IPS-NIHi7 (cell line): ENCODE measurements at regions not wholly inside any gene's neighbourhood (a gene's known extent, or its start where the extent isn't known, plus 50 kb on each side); places are given as distances from the start of the nearest gene placed in this dataset.
"Not testable (repeated sequence)": the region's sequence is repeated elsewhere in the genome, so short reads cannot be mapped to it uniquely, and the experiment has no call there.

Experiments
- DNase-seq: peaks from one replicate; pipeline ENCODE4 v3.0.0; 2012; ENCODE audit warnings: mixed read lengths; ENCODE audit errors: extremely low spot score

- no peak for DNase-seq
Measured at GRCh38 chr4:171532968-171533367, 280.2 kb upstream of the GALNTL6 start.

GRCh38 chr4:171524903-171525302, 288.3 kb upstream of the GALNTL6 start:
- DNase-seq = no peak

GRCh38 chr4:171521726-171522125, 291.5 kb upstream of the GALNTL6 start:
- no peak for DNase-seq

GRCh38 chr4:171519457-171519856, 293.7 kb upstream of the GALNTL6 start:
- no peak for DNase-seq

GRCh38 chr4:171517883-171518282, 295.3 kb upstream of the GALNTL6 start:
- DNase-seq = no peak

- DNase-seq = no peak
Measured at GRCh38 chr4:171516694-171517093, 296.5 kb upstream of the GALNTL6 start.

- DNase-seq = no peak
Measured at GRCh38 chr4:171484681-171485080, 328.5 kb upstream of the GALNTL6 start.

GRCh38 chr4:171478181-171478580, 335.0 kb upstream of the GALNTL6 start:
- DNase-seq = no peak

GRCh38 chr4:171475111-171475510, 338.1 kb upstream of the GALNTL6 start:
- DNase-seq = not testable (repeated sequence)

GRCh38 chr4:171473155-171473554, 340.0 kb upstream of the GALNTL6 start:
- DNase-seq = no peak

- no peak for DNase-seq
Measured at GRCh38 chr4:171472230-171472629, 341.0 kb upstream of the GALNTL6 start.

GRCh38 chr4:171464499-171464898, 348.7 kb upstream of the GALNTL6 start:
- no peak for DNase-seq

- no peak for DNase-seq
Measured at GRCh38 chr4:171461191-171461590, 352.0 kb upstream of the GALNTL6 start.

- no peak for DNase-seq
Measured at GRCh38 chr4:171448919-171449481, 364.2 kb upstream of the GALNTL6 start.

GRCh38 chr4:171448358-171448757, 364.8 kb upstream of the GALNTL6 start:
- DNase-seq = no peak

GRCh38 chr4:171441300-171441941, 371.8 kb upstream of the GALNTL6 start:
- no peak for DNase-seq

- DNase-seq = no peak
Measured at GRCh38 chr4:171433674-171434073, 379.5 kb upstream of the GALNTL6 start.

- no peak for DNase-seq
Measured at GRCh38 chr4:171432536-171432935, 380.7 kb upstream of the GALNTL6 start.

GRCh38 chr4:171430495-171430894, 382.7 kb upstream of the GALNTL6 start:
- DNase-seq = no peak

- no peak for DNase-seq
Measured at GRCh38 chr4:171397175-171397574, 416.0 kb upstream of the GALNTL6 start.

GRCh38 chr4:171390626-171391025, 422.6 kb upstream of the GALNTL6 start:
- no peak for DNase-seq

GRCh38 chr4:171378323-171378722, 434.9 kb upstream of the GALNTL6 start:
- no peak for DNase-seq

- DNase-seq = no peak
Measured at GRCh38 chr4:171376724-171377123, 436.5 kb upstream of the GALNTL6 start.

- no peak for DNase-seq
Measured at GRCh38 chr4:171353535-171353934, 459.7 kb upstream of the GALNTL6 start.
